Prostate gland (tissue), 2 donors: ENCODE measurements at regions not wholly inside any gene's neighbourhood (a gene's known extent, or its start where the extent isn't known, plus 50 kb on each side); places are given as distances from the start of the nearest gene placed in this dataset.

Source experiments
- POLR2A ChIP-seq: fragments of 450-650 bp; IDR thresholded peaks from one replicate; pipeline ENCODE4 v1.6.1; 2016; ENCODE audit warnings: antibody characterized with exemption, mild to moderate bottlenecking
- POLR2AphosphoS5 ChIP-seq: sonication (generic); formaldehyde crosslinking; IDR thresholded peaks from one replicate; pipeline ENCODE4 v1.6.1; 2017; ENCODE audit warnings: antibody characterized with exemption
- TF ChIP-seq, protein P1 (sequence below), 4 experiments: fragments of 200-600 bp in 2 of 4; fragments of 450-650 bp in 2 of 4; sonication (generic) in 2 of 4; IDR thresholded peaks; 1 replicate in 3 of 4; 2 replicates in 1 of 4; pipeline ENCODE4 v1.5.1; 2016 to 2019; ENCODE audit warnings: antibody characterized with exemption in 4 of 4, mild to moderate bottlenecking in 2 of 4, moderate library complexity in 2 of 4

DNA sequence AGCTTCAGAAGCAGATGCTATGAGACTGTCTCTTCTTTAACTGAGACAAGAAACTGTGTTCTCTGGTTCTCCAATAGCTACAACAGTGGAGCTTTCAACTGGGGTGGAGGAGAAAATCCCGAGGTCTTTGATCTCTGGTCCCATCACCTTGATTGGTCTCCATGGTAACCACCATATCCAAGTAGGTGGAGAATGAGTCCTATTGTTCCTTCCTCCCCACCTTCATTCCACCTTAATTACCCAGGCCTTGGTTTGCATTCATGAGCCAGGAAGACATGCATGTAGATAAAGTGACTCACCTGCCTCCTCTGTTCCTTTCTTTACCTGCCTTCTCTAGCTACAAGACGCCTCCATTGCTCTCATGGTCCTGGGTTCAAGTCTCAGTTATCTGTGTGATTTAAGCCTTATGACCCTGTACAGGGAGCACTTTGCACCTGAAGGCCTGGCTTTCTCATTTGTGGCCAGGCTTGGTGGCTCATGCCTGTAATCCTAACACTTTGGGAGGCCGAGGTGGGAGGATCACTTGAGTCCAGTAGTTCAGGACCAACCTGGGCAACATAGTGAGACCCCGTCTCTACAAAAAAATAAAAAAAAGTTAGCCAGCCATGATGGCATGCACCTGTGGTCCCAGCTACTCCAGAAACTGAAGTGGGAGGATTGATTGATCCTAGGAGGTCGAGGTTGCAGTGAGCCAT is 157.7 kb upstream of the TBX3 start:
- TF ChIP-seq, protein P1, sequence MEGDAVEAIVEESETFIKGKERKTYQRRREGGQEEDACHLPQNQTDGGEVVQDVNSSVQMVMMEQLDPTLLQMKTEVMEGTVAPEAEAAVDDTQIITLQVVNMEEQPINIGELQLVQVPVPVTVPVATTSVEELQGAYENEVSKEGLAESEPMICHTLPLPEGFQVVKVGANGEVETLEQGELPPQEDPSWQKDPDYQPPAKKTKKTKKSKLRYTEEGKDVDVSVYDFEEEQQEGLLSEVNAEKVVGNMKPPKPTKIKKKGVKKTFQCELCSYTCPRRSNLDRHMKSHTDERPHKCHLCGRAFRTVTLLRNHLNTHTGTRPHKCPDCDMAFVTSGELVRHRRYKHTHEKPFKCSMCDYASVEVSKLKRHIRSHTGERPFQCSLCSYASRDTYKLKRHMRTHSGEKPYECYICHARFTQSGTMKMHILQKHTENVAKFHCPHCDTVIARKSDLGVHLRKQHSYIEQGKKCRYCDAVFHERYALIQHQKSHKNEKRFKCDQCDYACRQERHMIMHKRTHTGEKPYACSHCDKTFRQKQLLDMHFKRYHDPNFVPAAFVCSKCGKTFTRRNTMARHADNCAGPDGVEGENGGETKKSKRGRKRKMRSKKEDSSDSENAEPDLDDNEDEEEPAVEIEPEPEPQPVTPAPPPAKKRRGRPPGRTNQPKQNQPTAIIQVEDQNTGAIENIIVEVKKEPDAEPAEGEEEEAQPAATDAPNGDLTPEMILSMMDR (IDR thresholded peaks at IDR 0.05): no peak
- no peak for TF ChIP-seq POLR2AphosphoS5
- TF ChIP-seq POLR2A: no peak
